GM21447 (cell line): ENCODE measurements at regions not wholly inside any gene's neighbourhood (a gene's known extent, or its start where the extent isn't known, plus 50 kb on each side); places are given as distances from the start of the nearest gene placed in this dataset.
"Not testable (repeated sequence)": the region's sequence is repeated elsewhere in the genome, so short reads cannot be mapped to it uniquely, and the experiment has no call there.

Experiments
- ATAC-seq: cut with Tn5 transposase; IDR thresholded peaks from one replicate; pipeline ENCODE4 v1.9.1; 2021; ENCODE audit not compliant: unreplicated experiment

- ATAC-seq = not testable (repeated sequence)
These were observed 197.7 kb upstream of the IRF2BP2 start for GRCh38 chr1:234807705-234808104.

DNA sequence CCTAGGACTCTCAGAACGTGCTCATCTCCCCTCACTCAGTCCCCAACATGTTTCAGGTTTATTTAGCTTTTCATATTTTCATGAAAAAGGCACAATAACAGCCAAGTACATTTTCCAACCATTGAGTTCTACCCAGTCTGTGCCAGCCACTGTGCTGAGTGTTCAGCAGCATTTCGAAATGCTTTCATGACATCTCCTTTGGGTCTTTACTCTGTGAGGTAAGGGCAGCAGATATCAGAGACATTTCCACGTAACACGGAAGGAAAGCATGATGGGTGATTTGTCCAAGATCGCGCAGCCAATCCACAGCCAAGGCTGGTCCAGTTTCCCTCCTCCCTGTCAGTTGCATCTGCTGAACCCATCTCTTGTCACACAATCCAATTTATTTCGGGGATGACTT, 192.6 kb upstream of the IRF2BP2 start:
- not testable (repeated sequence) for ATAC-seq

DNA sequence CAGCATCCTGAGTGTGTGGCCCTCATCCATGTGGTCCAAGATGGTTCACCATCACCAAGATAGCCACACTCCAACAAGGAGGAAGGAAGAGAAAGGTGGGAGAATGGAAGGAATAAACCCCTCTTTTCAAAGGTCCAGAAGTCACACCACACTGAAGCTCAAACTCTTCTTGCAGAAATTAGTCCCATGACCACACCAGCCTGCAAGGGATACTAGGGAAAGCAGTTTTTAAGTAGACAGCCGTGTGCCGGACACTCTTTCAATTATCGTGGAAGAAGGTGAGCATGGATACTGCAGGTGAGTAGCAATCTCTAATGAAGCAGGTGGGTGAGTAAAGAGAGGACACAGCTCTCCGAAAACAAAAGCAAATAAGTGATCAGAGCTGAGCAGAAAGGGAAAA, 191.7 kb upstream of the IRF2BP2 start:
- ATAC-seq = not testable (repeated sequence)

- ATAC-seq = not testable (repeated sequence)
These were observed 191.2 kb upstream of the IRF2BP2 start for GRCh38 chr1:234801147-234801546.

DNA sequence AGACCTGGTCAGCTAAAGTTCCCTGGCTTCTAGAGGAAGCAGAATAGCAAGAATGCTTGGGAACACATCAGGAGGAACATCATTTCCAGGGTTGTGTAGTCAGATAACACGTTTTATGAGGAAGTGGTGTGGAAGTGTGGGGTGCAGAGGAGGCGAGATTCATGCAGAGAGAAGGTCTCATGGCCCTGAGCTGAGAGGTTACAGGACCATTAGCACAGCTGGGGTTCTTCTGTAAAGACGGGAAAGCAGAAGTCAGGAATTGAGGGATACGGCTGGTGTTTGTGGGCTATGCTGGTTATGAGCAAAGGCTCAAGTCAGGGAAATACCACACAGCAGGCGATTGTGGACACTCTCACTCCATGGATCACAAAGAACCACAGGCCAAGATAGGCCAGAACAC, 190.6 kb upstream of the IRF2BP2 start:
- not testable (repeated sequence) for ATAC-seq

GRCh38 chr1:234799021-234799689, 189.2 kb upstream of the IRF2BP2 start:
- ATAC-seq = not testable (repeated sequence)

DNA sequence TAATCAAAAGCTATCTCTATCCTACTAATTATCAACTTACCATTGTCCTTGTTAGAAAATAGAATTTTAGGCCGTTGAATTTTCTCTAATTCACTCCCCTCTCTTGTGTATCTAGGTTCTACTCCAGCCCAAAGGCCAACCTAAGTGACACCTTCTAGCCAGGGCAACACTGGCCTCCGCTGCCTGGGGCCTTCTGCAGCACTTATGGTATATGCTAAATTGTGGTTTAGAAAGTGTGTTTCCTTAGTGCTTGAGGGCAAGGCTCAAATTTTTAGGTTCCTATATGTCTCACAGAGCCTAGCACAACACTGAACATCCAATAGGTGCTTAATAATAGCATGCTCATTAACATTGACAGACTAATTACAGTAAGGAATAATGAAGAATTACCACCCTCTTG, 187.2 kb upstream of the IRF2BP2 start:
- ATAC-seq = not testable (repeated sequence)

DNA sequence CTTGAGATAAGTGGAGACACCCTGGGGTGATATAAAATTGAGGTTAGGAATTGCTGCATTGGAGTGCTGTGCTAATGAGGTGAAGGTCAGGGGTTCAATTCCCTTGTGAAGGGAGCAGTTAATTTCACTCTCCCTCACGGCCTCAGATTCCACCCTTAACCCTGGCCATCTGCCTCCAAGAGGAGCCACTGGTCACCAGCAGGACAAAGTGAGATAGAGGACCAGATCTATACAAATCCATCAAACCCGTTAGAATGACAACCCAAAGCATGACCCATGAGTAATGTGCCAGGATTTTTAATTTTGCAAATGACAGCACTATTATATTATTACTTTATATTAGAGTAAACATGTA, 186.4 kb upstream of the IRF2BP2 start:
- ATAC-seq = not testable (repeated sequence)

DNA sequence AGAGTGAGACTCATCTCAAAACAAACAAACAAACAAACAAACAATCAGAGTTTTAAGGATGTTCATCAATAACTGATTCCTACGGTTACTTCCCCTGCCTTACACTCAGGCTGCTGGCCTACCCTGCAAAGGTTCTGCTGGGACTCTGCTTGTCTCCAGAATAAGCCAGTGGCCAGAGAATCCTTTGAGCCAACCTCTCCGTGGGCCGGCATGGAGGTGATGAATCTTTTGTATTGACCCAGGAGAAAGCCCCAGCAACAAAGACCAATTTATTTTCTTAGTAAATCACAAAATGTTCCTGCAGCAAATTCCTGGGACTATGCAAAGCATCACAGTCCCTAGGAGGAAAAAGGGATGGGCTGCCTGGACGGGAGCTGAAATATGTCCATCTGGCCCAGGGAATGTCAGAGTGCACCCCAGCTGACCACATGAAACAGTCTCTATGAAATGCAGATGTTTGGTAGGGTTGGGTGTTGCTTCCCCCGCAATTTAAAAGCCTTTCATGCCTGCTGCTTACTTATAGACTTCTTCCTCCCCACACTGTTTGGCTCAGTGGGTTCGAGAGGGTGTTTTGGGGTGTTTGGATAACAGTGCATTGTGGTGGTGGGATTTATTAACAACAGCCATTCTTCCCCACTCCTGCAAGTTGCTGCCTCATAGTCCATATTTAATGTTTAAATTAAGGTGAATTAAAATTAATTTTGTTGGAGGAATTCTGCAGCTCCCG, 185.9 kb upstream of the IRF2BP2 start:
- not testable (repeated sequence) for ATAC-seq

GRCh38 chr1:234795007-234795406, 185.0 kb upstream of the IRF2BP2 start:
- not testable (repeated sequence) for ATAC-seq

DNA sequence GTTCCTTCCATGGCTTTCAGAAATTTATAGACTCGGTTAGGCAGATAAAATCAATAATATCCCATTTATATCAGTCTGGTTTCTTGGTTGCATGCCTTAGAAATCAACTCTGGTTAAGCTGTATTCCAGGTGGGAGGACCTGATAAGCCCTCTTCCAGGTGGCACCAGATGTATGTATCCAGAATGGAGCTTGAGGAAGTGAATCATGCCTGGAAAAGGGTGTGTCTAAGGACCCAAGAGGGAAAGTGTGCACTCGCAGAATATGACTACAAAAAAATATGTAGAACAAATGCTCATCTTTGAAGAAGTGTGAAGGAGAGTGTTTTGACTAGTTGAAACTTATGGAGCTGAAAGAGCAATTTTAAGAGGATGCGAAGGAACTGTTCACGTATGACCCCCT, 184.5 kb upstream of the IRF2BP2 start:
- not testable (repeated sequence) for ATAC-seq

- ATAC-seq = not testable (repeated sequence)
These were observed 183.9 kb upstream of the IRF2BP2 start for GRCh38 chr1:234793924-234794323.

GRCh38 chr1:234792221-234792864, 182.4 kb upstream of the IRF2BP2 start:
- ATAC-seq = not testable (repeated sequence)

- not testable (repeated sequence) for ATAC-seq
These were observed 181.6 kb upstream of the IRF2BP2 start for GRCh38 chr1:234791615-234792014.

- not testable (repeated sequence) for ATAC-seq
These were observed 180.4 kb upstream of the IRF2BP2 start for GRCh38 chr1:234790333-234790732.

- ATAC-seq = not testable (repeated sequence)
These were observed 177.1 kb upstream of the IRF2BP2 start for GRCh38 chr1:234787011-234787584.

GRCh38 chr1:234785922-234786321, 175.9 kb upstream of the IRF2BP2 start:
- ATAC-seq = not testable (repeated sequence)

- not testable (repeated sequence) for ATAC-seq
These were observed 175.5 kb upstream of the IRF2BP2 start for GRCh38 chr1:234785471-234785919.

- ATAC-seq = not testable (repeated sequence)
These were observed 174.1 kb upstream of the IRF2BP2 start for GRCh38 chr1:234784108-234784507.

DNA sequence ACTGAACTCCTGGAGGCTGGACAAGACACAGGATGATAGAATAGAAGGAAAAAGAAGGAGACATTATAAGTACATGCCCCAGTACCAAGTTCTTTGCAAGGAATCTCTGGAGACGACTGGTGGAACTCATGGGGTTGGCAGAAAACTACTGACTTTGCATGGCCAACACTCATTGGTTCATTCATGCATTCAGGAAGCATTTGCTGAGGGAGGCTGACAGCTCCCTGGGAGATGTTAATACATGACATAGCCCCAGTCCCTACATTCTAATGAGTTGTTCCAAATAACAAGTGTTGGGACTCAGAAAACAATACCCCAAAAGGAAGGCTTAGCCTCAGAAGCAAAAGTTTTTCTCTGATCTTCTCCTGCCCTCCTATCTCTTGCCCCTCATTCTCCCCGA, 172.8 kb upstream of the IRF2BP2 start:
- no peak for ATAC-seq

DNA sequence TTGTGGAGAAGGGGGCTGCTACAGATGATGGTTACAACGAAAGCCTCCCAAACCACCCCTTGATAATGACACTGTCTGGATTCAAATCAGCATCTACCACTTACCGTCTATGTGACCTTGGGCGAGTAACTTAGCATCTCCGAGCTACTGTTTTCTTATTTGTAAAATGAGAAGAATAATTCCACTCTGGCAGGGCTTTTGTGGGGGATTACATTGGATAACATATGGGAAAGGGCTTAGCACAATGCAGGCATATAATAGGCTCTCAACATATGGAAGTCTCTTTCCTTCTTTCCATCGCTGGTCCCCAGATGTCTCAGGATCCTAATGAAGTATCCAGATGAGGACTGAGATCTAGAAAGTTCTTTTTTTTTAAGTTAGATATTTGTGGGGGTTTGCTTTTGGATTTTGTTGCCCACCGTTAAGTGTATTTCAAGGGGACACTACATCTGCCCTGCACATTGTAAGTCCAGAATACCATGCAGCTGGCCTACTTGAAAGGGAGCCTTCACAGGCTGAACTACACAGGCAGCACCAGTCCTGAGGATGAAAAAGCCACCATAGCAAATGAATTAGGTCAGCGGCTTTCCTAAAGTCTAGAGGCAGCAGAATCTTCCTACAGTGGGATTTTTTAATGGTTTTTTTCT, 172.2 kb upstream of the IRF2BP2 start:
- ATAC-seq = no peak
